OCI-LY3 (cell line): ENCODE measurements at regions not wholly inside any gene's neighbourhood (a gene's known extent, or its start where the extent isn't known, plus 50 kb on each side); places are given as distances from the start of the nearest gene placed in this dataset.

Source experiments
- H2AFZ ChIP-seq: fragments of 200-600, 300-600 bp; shearing (Covaris generic); 2 replicates; pipeline ENCODE4 v1.6.0; 2014; ENCODE audit warnings: antibody characterized with exemption, low read depth, low read length
- H3K27ac ChIP-seq: fragments of 200-600, 300-600 bp; sonication (generic); 2 replicates; pipeline ENCODE4 v1.5.1; 2014; ENCODE audit warnings: mild to moderate bottlenecking, low read length, moderate library complexity, mixed read lengths
- H3K27me3 ChIP-seq: fragments of 200-600, 300-600 bp; sonication (generic); 2 replicates; pipeline ENCODE4 v1.6.1; 2014; ENCODE audit warnings: low read depth, low read length, mixed read lengths
- H3K36me3 ChIP-seq: fragments of 200-600, 300-600 bp; sonication (generic); replicated peaks from 2 replicates; pipeline ENCODE3; 2014; ENCODE audit warnings: low read depth, low read length, mixed read lengths
- H3K4me1 ChIP-seq: fragments of 300-600, 200-600 bp; sonication (generic); 2 replicates; pipeline ENCODE4 v1.6.1; 2014; ENCODE audit warnings: low read length, mixed read lengths
- H3K4me2 ChIP-seq: fragments of 200-600, 300-600 bp; sonication (generic); 2 replicates; pipeline ENCODE4 v1.6.1; 2014; ENCODE audit warnings: low read length, mixed read lengths
- H3K4me3 ChIP-seq: fragments of 300-600, 200-600 bp; sonication (generic); 2 replicates; pipeline ENCODE4 v1.5.1; 2014; ENCODE audit warnings: antibody characterized with exemption, mild to moderate bottlenecking, low read length, moderate library complexity
- H3K79me2 ChIP-seq: fragments of 300-600, 200-600 bp; shearing (Covaris generic); 2 replicates; pipeline ENCODE4 v1.6.1; 2014; ENCODE audit warnings: mild to moderate bottlenecking, low read length, mixed read lengths
- H3K9ac ChIP-seq: fragments of 300-600, 200-600 bp; shearing (Covaris generic); 2 replicates; pipeline ENCODE4 v1.6.0; 2014; ENCODE audit warnings: mild to moderate bottlenecking, low read length, moderate library complexity
- H3K9me3 ChIP-seq: fragments of 200-600, 300-600 bp; shearing (Covaris generic); 2 replicates; pipeline ENCODE4 v1.6.1; 2014; ENCODE audit warnings: low read length, mixed read lengths; ENCODE audit not compliant: insufficient read depth
- H4K20me1 ChIP-seq: fragments of 200-600, 300-600 bp; sonication (generic); 2 replicates; pipeline ENCODE4 v1.6.1; 2016; ENCODE audit warnings: low read length, mixed read lengths; ENCODE audit not compliant: insufficient read depth
- EZH2phosphoT487 ChIP-seq: fragments of 200-600 bp; shearing (Covaris generic); IDR thresholded peaks from 2 replicates; pipeline ENCODE4 v1.6.1; 2018; ENCODE audit warnings: antibody characterized with exemption, mixed run types, low read depth
- TF ChIP-seq, protein P1 (sequence below): fragments of 200-600, 300-600 bp; sonication (generic); IDR thresholded peaks from 2 replicates; pipeline ENCODE4 v1.5.1; 2014; ENCODE audit warnings: antibody characterized with exemption, low read length, low read depth

DNA sequence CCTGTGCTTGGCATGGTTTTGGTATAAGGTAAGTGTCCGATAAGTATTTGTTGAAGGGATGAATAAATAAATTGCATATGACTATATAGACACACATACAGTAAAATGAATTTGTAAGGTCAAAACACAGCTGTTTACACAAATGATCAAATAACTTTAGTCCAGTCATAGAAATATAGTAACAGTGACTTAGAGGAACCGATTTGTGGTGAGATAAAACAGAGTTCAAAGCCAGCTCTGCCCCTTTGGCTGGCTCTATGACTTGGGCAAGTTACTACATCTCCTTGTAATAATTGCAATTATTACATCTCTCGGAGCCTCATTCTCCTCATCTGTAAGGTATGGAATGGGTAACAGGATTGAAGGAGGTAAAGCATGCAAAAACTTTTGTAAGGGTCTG is 384.0 kb downstream of the PLK2 start:
- Histone ChIP-seq H2AFZ (no peak overlapping the region), H3K27me3 (no peaks in the 10 kb centered on the region), H4K20me1 (no peaks in the 10 kb centered on the region), H3K4me1 (no peaks in the 10 kb centered on the region), H3K79me2 (no peaks in the 10 kb centered on the region), H3K9ac (no peak overlapping the region), H3K4me3 (no peak overlapping the region), H3K27ac (no peak overlapping the region), H3K36me3 (no peaks in the 10 kb centered on the region), H3K9me3 (no peaks in the 10 kb centered on the region), H3K4me2 (no peak overlapping the region)
- TF ChIP-seq, protein P1, sequence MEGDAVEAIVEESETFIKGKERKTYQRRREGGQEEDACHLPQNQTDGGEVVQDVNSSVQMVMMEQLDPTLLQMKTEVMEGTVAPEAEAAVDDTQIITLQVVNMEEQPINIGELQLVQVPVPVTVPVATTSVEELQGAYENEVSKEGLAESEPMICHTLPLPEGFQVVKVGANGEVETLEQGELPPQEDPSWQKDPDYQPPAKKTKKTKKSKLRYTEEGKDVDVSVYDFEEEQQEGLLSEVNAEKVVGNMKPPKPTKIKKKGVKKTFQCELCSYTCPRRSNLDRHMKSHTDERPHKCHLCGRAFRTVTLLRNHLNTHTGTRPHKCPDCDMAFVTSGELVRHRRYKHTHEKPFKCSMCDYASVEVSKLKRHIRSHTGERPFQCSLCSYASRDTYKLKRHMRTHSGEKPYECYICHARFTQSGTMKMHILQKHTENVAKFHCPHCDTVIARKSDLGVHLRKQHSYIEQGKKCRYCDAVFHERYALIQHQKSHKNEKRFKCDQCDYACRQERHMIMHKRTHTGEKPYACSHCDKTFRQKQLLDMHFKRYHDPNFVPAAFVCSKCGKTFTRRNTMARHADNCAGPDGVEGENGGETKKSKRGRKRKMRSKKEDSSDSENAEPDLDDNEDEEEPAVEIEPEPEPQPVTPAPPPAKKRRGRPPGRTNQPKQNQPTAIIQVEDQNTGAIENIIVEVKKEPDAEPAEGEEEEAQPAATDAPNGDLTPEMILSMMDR, result no peak
- TF ChIP-seq EZH2phosphoT487, result no peak

DNA sequence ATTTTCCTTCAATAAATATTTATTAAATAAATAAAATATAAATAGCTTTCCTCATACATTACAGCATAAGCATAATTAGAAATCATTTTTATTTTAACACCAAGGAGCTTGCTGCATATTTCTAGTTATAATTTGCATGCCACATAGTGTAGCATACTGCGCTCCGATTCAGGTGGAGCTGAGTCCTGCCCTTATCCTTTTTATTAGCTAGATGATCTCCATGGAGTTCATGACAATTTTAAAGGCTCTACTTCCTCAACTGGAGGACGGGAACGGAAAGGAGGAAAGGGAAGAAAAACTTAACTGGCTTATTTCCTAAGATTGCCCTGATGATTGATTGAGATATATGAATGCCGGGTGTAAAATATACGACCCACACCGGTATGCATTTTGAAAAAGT is 385.2 kb downstream of the PLK2 start:
- Histone ChIP-seq H3K4me1 (no peaks in the 10 kb centered on the region), H3K27ac (no peak overlapping the region), H3K27me3 (no peaks in the 10 kb centered on the region)

DNA sequence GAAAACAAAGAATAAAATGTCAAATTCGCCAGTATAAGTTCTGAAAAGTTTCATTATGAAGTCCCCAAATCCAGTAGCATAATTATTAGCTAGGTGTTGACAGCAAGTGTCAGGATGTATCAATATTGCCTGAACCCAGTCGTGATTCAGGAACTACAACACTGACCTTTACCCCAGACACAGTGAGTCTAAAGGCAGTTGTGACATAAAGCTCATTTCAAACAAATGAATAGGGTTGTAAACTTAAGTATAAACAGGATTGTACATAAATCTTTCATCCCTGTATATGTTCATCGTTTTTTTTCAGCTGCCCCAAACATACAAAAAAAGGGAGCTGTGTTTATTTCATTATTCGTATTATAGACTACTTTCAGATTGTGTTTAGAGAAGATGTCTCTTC is 385.7 kb downstream of the PLK2 start:
- Histone ChIP-seq H3K9ac (no peak overlapping the region), H2AFZ (no peak overlapping the region), H3K27ac (no peak overlapping the region), H3K4me3 (no peak overlapping the region), H3K27me3 (no peaks in the 10 kb centered on the region), H3K79me2 (no peaks in the 10 kb centered on the region), H4K20me1 (no peaks in the 10 kb centered on the region), H3K4me1 (no peaks in the 10 kb centered on the region), H3K9me3 (no peaks in the 10 kb centered on the region), H3K36me3 (no peaks in the 10 kb centered on the region), H3K4me2 (no peak overlapping the region)
- no peak for TF ChIP-seq EZH2phosphoT487
- TF ChIP-seq, protein P1, result no peak

More for the DNA sequence above, 385.2 kb downstream of the PLK2 start:
- H2AFZ ChIP-seq, result no peak overlapping the region
- H3K79me2 ChIP-seq, result no peaks in the 10 kb centered on the region
- H4K20me1 ChIP-seq, result no peaks in the 10 kb centered on the region
- no peaks in the 10 kb centered on the region for H3K9me3 ChIP-seq
- H3K9ac ChIP-seq, result no peak overlapping the region
- H3K36me3 ChIP-seq, result no peaks in the 10 kb centered on the region
- no peak overlapping the region for H3K4me3 ChIP-seq
- no peak overlapping the region for H3K4me2 ChIP-seq
- TF ChIP-seq, protein P1, result no peak
- TF ChIP-seq EZH2phosphoT487, result no peak

DNA sequence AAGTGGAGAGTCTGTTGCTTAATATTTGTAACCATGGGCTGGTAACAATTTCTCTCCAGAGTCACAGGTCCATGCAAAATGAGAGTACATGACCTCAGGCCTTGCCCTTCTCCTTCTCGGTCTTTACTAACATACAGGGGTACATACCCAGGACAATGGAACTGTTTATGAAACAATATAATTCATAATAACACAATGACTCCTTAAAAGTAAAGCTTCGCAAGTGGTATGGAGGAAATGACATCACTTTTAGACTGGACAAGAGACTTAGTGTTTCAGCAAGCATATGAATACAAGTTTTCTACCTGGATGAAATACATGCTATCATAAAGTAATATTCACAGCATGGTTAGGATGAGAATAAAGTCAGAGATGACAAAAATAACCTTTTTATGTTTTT is 386.6 kb downstream of the PLK2 start:
- Histone ChIP-seq H3K36me3 (no peaks in the 10 kb centered on the region), H3K4me3 (no peak overlapping the region), H2AFZ (no peak overlapping the region), H3K9ac (no peak overlapping the region), H4K20me1 (no peaks in the 10 kb centered on the region), H3K4me2 (no peak overlapping the region), H3K27ac (no peak overlapping the region), H3K79me2 (no peaks in the 10 kb centered on the region), H3K9me3 (no peaks in the 10 kb centered on the region), H3K4me1 (no peaks in the 10 kb centered on the region), H3K27me3 (no peaks in the 10 kb centered on the region)
- TF ChIP-seq, protein P1, result no peak
- no peak for TF ChIP-seq EZH2phosphoT487
